GM19452 (cell line): ENCODE measurements at regions not wholly inside any gene's neighbourhood (a gene's known extent, or its start where the extent isn't known, plus 50 kb on each side); places are given as distances from the start of the nearest gene placed in this dataset.
A peak's percentile ranks its signal among the peaks of the same experiment; 100 is the strongest.
"Not testable (repeated sequence)": the region's sequence is repeated elsewhere in the genome, so short reads cannot be mapped to it uniquely, and the experiment has no call there.

Experiments used
- ATAC-seq: cut with Tn5 transposase; IDR thresholded peaks from one replicate; pipeline ENCODE4 v1.9.1; 2021; ENCODE audit not compliant: unreplicated experiment

- ATAC-seq: peak; percentile 73
Measured at GRCh38 chr5:18653216-18653752, 1019.0 kb downstream of the TAF11L14 start.

- ATAC-seq: no peak
Measured at GRCh38 chr5:18660511-18660910, 1026.3 kb downstream of the TAF11L14 start.

DNA sequence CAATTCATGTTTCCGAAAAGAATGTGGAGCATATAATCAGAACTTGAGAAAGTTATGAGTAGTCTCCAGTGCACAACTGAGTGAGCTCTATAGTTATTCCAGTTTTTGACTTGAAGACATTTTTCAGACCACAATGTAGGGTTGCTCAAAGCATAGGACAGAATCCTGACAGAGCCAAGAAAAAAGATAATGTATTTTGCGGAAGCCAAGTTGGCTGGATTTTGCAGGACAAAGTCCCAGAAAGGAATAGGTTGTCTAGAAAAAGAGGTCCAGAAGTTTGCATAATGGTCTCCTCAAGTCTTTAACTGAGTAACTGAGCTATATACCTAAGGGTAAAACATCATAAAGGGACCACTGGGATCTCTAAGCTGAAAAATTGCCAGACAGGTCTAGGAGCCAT lies 1028.0 kb downstream of the TAF11L14 start:
- ATAC-seq: no peak

DNA sequence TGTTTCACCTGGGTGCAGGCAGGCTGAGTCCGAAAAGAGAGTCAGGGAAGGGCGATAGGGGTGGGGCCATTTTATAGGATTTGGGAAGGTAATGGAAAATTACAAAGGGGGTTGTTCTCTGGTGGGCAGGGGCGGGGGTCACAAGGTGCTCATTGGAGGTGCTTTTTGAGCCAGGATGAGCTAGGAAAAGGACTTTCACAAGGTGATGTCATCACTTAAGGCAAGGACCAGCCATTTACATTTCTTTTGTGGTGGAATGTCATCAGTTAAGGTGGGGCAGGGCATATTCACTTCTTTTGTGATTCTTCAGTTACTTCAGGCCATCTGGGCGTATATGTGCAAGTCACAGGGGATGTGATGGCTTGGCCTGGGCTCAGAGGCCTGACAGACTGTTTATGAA lies 1040.0 kb downstream of the TAF11L14 start:
- ATAC-seq: not testable (repeated sequence)

- ATAC-seq: no peak
Measured at GRCh38 chr5:18675041-18675440, 1040.8 kb downstream of the TAF11L14 start.

DNA sequence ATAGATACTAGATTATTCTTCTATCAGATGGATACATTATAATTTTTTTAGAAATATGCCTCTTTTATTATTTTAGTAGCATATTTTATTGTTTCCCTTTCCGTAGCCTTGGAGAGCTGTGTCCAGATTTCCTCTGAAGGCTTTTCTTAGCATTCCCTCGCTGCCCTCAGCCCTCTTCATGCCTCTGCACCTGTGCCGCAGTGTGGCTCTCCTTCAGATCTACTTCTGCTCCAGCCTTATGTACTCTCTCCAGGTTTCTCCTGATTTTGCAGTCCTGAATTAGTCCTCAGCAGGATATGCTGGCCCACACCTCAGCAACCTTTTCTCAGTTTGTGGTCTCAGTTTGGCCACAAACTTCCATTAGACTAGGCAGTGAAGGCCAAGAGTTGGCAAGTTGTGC lies 1052.0 kb downstream of the TAF11L14 start:
- ATAC-seq: no peak

DNA sequence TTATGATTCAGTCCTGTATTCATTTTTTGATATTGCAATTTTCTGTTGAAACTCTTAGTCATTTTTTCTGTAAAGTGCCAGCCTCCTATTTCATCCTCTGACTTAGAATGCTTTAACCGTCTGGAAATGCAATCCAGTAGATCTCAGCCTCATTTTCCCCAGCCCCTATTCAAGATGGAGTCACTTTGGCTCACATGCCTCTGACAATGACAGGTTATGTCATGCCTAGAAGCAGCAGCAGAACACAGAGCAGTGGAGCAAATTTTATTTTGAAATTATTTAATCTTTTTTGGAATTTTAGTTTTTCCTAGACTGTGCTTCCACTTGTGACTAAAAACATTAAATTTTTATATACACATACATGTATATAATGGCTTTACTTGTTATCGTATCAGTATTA lies 1053.2 kb downstream of the TAF11L14 start:
- no peak for ATAC-seq

DNA sequence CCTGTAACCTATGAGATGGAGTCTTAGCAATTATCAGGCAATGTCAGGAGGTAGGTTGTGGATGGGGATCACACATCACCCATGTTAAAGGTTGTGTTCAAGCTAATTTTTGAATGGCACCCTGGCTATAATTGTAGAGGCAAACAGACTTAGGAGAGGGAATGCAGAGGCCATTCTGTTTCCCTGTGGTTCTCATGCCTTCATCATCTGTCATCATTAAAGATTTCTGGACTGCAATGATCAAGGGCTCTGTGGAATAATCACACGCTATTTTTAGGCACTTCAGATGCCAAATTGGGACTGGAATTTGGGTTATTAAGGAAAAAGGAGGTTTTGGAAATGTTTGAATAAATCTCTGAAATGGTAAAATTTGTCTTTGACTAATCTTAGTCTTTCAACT lies 1065.4 kb downstream of the TAF11L14 start:
- ATAC-seq: no peak

GRCh38 chr5:18702821-18703220 lies 1068.6 kb downstream of the TAF11L14 start:
- no peak for ATAC-seq

GRCh38 chr5:18712936-18713485 lies 1078.8 kb downstream of the TAF11L14 start:
- ATAC-seq: no peak

GRCh38 chr5:18720002-18720401 lies 1085.7 kb downstream of the TAF11L14 start:
- ATAC-seq: peak; percentile 50

- no peak for ATAC-seq
Measured at GRCh38 chr5:18732556-18733479, 1098.6 kb downstream of the TAF11L14 start.

GRCh38 chr5:18736051-18736398 lies 1101.8 kb downstream of the TAF11L14 start:
- no peak for ATAC-seq

- ATAC-seq: not testable (repeated sequence)
Measured at GRCh38 chr5:18736736-18737135, 1102.5 kb downstream of the TAF11L14 start.

GRCh38 chr5:18740301-18740700 lies 1106.0 kb downstream of the TAF11L14 start:
- ATAC-seq: peak; percentile 30

- ATAC-seq: no peak
Measured at GRCh38 chr5:18742830-18743229, 1108.6 kb downstream of the TAF11L14 start.

GRCh38 chr5:18744441-18744840 lies 1110.2 kb downstream of the TAF11L14 start:
- ATAC-seq: no peak

DNA sequence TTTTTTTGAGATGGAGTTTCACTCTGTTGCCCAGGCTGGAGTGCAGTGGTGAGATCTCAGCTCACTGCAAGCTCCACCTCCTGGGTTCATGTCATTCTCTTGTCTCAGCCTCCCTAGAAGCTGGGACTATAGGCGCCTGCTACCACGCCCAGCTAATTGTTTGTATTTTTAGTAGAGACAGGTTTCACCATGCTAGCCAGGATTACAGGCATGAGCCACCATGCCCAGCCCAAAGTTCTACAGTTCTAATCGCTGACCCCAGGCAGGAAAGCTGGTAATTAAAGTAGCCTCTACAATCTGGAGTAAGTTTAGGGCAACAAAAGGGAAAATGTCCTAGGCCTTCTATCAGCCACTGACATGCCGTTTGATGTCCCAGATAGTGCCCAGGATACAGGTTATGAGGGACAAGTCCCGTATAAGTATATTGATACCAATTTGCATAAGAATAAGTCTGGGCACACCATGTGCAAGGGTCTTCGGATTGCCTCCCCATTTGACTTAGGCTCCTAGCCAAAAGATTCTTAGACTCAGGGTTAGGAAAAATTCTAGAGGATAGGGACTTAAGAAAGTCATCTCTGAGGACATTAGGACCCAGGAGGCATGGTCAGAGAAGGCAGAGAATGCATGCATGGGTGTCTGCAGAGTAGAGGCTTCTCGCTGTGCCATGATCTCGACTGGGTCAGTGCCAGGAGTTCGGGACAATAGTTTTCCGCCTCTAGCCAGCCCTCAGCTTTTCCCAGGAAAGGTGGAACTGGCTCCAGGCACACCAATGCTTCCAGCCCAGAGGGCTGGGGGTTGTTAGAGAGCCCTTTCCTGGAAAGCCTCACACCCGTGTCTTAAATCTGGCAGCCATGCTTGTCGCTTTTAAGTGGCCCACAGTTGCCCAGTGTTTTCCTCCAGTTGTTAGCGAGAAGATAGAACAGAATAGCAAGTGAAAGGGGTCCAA lies 1111.1 kb downstream of the TAF11L14 start:
- peak; percentile 37 for ATAC-seq

DNA sequence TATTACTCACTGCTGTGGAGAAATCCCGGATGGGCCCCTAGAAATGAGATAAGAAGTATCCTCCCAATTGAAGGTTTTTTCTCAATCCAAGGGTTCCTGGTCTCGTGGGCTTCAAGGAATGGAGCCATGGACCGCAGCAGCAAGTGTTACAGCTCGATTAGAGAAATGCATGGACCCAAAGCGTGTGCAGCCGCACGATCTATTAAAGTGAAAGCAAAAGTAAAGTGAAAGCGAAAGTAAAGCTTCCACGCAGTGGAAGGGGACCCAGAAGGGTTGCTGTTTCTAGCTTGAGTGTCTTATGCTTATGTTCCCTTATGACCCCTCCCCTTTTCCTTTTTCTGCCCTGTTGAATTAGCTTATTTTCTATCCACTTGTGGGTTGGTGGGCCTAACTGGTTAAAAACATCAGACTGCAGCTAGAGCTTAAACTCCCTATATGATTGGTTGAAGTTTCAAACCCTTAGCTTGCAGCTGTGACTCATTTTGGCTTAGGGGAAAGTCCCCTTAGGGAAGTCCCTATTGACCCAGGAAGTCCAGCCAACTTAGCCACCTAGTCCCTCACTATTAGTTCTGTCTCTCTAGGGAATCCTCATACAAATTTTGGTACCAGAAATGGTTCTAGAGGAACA lies 1111.8 kb downstream of the TAF11L14 start:
- peak; percentile 74 for ATAC-seq

DNA sequence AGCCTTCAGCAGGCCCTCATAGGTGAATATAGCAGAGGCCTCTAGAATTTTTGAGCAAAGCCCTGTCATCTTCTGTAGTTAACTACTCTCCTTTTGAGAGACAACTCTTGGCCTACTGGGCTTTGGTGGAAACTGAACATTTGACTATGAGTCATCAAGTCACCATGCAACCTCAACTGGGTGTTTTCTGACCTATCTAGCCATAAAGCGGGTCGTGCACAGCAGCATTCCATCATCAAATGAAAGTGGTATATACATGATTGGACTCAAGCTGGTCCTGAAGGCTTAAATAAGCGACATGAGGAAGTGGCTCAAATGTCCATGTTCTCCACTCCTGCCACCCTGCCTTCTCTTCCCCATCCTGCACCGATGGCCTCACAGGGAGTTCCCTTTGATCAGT lies 1115.5 kb downstream of the TAF11L14 start:
- peak; percentile 33 for ATAC-seq

DNA sequence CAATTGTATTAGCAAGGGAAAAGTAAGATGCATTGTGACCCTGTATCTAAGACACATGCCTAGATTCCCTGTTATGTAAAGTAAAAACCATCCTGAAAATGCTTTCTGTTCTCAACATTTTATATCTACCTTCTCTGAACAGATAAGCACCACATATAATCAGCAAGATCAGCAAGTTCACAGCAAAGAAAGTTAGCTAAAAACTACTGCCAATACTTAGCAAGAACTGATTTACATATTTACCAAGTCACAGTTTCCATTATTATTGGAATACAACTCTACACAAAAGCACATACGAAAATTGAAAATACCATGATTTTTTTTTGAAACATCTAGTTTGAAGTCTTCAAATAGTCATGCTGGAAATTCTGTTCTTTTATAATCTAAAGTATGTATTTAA lies 1118.1 kb downstream of the TAF11L14 start:
- ATAC-seq: no peak
